Neural crest cell (in vitro differentiated cells): ENCODE measurements at regions not wholly inside any gene's neighbourhood (a gene's known extent, or its start where the extent isn't known, plus 50 kb on each side); places are given as distances from the start of the nearest gene placed in this dataset.
A peak's percentile ranks its signal among the peaks of the same experiment; 100 is the strongest.

ENCODE experiments used
- DNase-seq: peaks from one replicate; pipeline ENCODE4 v3.0.0; 2021; ENCODE audit warnings: low read depth, mixed read lengths, low spot score
- H3K27ac Mint-ChIP-seq: one replicate; pipeline ENCODE4 v1.8.0; 2021; ENCODE audit warnings: mild to moderate bottlenecking, mixed read lengths; ENCODE audit not compliant: unreplicated experiment
- H3K27me3 Mint-ChIP-seq: 2 replicates; pipeline ENCODE4 v1.8.0; 2021; ENCODE audit warnings: low read depth, mild to moderate bottlenecking, mixed read lengths
- H3K36me3 Mint-ChIP-seq: 2 replicates; pipeline ENCODE4 v1.8.0; 2021; ENCODE audit warnings: low read depth, mild to moderate bottlenecking, mixed read lengths
- H3K4me1 Mint-ChIP-seq: 2 replicates; pipeline ENCODE4 v1.8.0; 2021; ENCODE audit warnings: mixed read lengths
- H3K4me3 Mint-ChIP-seq: one replicate; pipeline ENCODE4 v1.8.0; 2021; ENCODE audit warnings: mild to moderate bottlenecking, mixed read lengths
- H3K9me3 Mint-ChIP-seq: 2 replicates; pipeline ENCODE4 v1.8.0; 2021; ENCODE audit warnings: mixed read lengths
- CTCF ChIP-seq: fragments of 200-600 bp; sonication (generic); conservative IDR thresholded peaks from 2 replicates; pipeline ENCODE4 v1.5.0; 2021; ENCODE audit warnings: antibody characterized with exemption, mild to moderate bottlenecking

GRCh38 chr16:73172973-73173709 lies 125.2 kb upstream of the ZFHX3 start:
- H3K9me3 Mint-ChIP-seq: no peaks in the 10 kb centered on the region
- H3K27me3 Mint-ChIP-seq: no peaks in the 10 kb centered on the region
- peak; percentile 38 for TF ChIP-seq CTCF
- DNase-seq: no peak
- H3K36me3 Mint-ChIP-seq: no peaks in the 10 kb centered on the region
- peak overlapping the region; percentile 66 for H3K4me3 Mint-ChIP-seq
- peaks cover 60% of the 10 kb centered on the region for H3K4me1 Mint-ChIP-seq
- H3K27ac Mint-ChIP-seq: peak overlapping the region; percentile 84

DNA sequence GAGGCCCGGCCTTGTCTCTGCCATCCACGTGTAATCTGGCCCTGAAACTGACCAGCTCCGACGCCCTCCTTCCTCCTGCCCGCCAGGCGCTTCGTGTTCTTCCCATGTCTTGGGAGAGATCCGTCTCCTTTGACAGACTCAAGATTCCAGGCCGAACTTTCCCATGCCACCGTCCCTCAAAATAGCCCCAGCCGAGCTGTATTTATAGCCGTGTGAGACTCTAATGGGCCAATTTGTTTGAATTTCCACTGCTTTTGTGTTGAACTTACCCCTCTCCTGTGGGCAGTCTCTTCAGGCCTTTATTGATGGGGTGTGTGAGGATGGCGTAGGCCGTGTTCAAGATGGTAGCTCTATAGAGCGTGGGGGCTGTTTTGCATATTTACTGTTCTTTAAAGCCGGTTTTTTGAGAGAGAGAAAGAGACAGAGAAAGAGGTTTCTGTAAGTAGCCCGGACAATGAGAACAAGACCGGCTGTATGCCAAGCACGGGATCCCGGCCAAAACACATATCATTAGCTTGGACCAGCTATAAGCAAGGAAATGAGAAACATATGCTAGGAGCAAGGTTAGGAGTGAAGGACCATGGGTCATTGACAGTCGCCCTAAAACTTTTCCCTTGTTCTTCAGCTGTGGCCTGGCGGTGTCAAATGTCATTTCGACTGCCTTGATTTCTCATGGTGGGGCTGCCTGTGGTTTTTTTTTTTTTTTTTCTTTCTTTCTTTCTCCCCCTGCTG lies 124.5 kb upstream of the ZFHX3 start:
- peak; percentile 56 for TF ChIP-seq CTCF
- Mint-ChIP-seq H3K4me3 (peak overlapping the region; percentile 66), H3K9me3 (no peaks in the 10 kb centered on the region), H3K27ac (peak overlapping the region; percentile 21), H3K27me3 (no peaks in the 10 kb centered on the region), H3K4me1 (peaks cover 67% of the 10 kb centered on the region), H3K36me3 (no peaks in the 10 kb centered on the region)
- peak; percentile 29 for DNase-seq

GRCh38 chr16:73171901-73172240 lies 123.9 kb upstream of the ZFHX3 start:
- Mint-ChIP-seq H3K4me1 (peaks cover 72% of the 10 kb centered on the region), H3K27me3 (no peaks in the 10 kb centered on the region), H3K36me3 (no peaks in the 10 kb centered on the region), H3K27ac (no peak overlapping the region), H3K9me3 (no peaks in the 10 kb centered on the region), H3K4me3 (peak overlapping the region; percentile 5)
- no peak for TF ChIP-seq CTCF
- no peak for DNase-seq

DNA sequence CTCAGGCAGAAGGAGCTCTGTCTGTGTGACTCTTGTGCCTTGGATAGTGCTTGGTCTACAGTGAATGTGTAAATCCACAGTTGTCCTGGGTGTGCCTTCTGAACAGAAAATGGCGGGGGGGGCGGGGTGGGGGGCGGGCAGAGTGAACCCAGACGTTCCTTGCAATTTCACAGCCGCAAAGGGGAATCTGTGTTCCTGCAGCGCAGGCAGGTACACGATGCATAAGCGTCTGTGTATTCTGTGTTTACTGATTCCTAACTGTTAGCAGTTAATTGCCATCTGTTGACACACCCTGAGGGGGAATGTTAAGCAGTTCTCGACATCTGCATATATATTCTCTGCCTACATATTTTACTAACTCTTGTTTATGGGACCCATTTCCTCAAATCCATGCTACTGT lies 123.5 kb upstream of the ZFHX3 start:
- Mint-ChIP-seq H3K4me3 (peak overlapping the region; percentile 39), H3K36me3 (no peaks in the 10 kb centered on the region), H3K27me3 (no peaks in the 10 kb centered on the region), H3K27ac (peak overlapping the region; percentile 73), H3K4me1 (peaks cover 77% of the 10 kb centered on the region), H3K9me3 (no peaks in the 10 kb centered on the region)
- TF ChIP-seq CTCF: no peak
- DNase-seq: no peak

DNA sequence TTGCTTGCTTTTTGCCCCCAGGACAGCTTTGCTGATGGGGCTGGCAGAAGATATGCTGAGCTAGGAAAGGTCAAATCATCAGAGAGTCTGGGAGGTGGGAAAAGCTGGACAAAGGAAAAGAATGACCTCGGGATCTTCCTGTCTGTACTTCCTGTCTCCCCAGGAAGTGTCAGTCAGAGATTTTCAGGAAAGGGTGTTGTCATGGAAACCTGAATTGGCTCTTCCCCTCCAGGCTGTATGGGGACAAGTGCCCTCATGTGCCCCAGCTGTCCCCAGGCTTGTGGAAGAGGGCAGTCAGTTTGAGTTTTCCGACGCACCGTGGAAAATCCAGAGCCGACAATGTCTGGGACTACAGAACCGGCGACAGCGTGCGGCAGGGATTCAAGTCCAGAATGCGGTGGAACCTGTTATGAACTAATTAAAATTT lies 122.7 kb upstream of the ZFHX3 start:
- Mint-ChIP-seq H3K4me1 (peaks cover 76% of the 10 kb centered on the region), H3K36me3 (no peaks in the 10 kb centered on the region), H3K27ac (peak overlapping the region; percentile 89), H3K9me3 (no peaks in the 10 kb centered on the region), H3K4me3 (peak overlapping the region; percentile 72), H3K27me3 (no peaks in the 10 kb centered on the region)
- TF ChIP-seq CTCF: no peak
- DNase-seq: peak; percentile 10
